GM04503 (cell line): ENCODE measurements at regions not wholly inside any gene's neighbourhood (a gene's known extent, or its start where the extent isn't known, plus 50 kb on each side); places are given as distances from the start of the nearest gene placed in this dataset.
"Not testable (repeated sequence)": the region's sequence is repeated elsewhere in the genome, so short reads cannot be mapped to it uniquely, and the experiment has no call there.

Experiments
- DNase-seq: peaks from one replicate; pipeline ENCODE4 v3.0.0-alpha.2; 2012; ENCODE audit warnings: low read depth

DNA sequence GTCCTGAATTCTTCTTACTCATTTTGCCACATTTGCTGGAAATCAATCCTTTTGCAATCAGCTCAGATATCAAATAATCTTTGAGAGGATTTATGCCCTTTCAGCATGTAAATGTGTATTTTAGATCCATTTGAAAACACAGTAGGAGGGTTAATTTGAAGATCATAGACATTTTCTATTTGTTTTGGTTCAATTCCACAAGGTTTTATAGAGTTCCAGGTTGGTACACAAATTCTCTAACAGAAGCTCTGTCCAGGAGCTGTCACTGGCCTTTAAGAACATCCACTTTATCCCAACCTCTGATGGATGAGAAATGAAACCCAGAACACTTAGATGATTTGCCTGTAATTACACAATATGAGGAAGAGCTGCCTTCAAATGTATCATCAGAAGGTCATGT is 157.3 kb upstream of the CHAC2 start:
- no peak for DNase-seq

DNA sequence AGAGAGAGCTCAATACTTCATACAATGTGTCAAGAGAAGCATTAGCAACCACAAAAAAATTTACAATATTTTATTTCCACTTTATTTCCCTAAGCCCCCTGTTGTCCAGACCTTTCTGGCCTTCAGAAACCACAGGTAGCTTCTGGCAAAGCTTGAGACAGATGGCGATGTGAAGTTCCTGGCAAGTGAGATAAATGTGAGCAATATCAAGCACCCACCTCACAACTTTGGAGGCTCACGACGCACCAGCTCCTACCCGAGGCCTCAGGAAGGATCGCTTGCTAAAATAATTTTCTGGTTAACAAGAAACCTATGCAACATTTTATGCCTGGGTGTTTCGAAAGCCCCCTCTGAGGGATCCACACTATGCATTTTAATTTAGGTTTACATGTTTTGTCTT is 158.1 kb upstream of the CHAC2 start:
- no peak for DNase-seq

DNA sequence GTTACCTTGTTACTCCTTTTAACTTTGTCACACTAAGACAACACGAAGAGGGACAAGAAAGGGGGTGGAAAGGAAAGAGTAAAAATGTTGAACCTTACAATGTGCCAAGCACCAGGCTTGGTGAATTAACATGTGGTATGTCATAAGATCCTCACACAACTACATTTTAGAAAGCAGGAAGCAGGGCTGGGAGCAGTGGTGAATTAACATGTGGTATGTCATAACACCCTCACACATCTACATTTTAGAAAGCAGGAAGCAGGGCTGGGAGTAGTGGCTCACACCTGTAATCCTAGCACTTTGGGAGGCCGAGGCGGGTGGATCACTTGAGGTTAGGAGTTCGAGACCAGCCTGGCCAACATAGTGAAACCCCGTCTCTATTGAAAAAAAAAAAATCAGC is 159.3 kb upstream of the CHAC2 start:
- no peak for DNase-seq

DNA sequence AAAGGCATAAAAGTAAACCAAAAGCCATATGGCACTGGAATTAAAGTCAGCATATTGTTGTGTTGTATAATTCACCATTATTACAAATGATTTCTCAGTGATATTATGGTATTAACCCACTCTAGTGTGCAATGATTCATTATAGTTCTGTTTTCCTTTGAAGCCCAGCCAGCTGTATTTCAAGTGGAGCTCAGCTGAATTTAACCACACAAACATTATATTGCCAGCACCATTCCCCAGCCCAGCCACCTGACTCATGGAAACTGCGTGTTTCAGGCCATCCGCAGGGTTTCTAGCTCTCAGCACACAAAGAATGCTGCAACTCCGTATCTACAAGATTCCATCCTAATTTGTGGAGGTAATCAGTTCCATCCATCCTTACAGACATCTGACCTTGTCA is 166.8 kb upstream of the CHAC2 start:
- no peak for DNase-seq

DNA sequence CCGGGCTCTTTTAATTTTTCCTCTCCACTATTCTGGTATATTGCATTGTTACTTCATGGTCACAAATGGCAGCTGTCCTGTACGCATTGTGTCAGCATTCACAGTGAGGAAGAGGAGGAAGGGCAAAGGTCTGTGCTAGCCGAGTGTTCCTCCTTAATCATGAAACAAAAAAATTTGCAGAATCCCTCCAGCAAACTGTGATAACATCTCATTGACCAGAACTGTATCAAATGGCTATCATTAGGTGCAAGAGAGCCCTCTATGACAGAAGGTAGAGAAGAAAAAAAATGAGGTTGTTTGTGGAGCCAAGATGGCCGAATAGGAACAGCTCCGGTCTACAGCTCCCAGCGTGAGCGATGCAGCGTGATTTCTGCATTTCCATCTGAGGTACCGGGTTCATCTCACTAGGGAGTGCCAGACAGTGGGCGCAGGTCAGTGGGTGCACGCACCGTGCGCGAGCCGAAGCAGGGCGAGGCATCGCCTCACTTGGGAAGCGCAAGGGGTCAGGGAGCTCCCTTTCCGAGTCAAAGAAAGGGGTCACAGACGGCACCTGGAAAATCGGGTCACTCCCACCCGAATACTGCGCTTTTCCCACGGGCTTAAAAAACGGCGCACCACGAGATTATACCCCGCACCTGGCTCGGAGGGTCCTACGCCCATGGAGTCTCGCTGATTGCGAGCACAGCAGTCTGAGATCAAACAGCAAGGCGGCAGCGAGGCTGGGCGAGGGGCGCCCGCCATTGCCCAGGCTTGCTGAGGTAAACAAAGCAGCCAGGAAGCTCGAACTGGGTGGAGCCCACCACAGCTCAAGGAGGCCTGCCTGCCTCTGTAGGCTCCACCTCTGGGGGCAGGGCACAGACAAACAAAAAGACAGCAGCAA is 180.6 kb upstream of the CHAC2 start:
- DNase-seq = not testable (repeated sequence)

DNA sequence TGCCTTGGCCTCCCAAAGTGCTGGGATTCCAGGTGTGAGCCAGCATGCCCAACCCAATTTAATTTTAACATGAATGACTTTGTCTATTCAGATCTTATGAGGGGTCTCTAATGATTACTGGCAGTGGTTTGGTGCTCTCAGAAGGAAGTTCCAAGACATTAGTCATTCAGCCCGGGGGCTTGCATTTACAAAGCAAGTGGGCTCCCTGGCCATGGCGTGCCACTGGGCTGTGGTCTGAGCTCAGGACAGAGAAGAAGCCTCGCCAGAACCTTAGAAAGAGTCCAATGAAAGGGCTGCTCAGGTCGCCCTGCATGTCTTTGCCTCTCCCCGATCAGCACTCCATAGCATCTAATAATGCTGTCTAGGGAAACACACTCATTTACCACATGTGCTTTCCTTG is 182.6 kb upstream of the CHAC2 start:
- no peak for DNase-seq

DNA sequence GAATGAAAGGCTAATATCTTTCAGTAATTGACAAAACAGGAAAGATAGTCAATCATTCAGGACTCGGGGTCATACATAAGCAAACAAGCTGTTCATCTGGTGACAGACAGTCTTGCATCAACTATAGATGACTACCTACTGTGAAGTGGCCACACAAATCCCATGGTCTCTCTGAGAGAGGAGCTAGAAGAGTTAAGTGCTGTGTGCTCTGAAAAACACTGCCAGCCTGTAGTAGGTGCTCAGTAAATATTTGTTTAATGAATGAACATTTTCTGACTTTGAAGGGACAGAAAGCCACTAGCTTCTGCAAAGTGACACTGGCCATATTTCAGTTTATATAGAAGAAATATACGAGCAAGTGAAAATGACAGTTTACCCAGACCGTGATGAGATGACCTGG is 184.0 kb upstream of the CHAC2 start:
- no peak for DNase-seq

DNA sequence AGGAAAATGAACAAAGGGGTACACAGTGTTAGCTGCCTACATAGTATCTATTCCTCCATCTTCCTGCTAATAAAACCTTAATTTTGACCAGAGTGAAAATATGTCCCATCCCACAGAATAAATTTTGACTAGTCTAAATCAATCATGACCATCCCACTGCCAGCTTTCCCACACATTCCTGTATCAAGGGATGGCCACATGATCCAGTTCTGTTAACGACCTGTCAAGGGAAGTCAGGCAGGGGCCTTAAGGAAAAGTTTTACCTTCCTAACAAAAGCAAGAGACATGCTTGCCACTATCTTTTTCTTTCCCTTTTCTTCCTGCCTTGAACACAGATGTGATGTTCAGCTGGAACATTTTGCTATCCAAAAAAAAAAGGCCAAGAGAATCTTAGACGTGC is 185.0 kb upstream of the CHAC2 start:
- DNase-seq = no peak

DNA sequence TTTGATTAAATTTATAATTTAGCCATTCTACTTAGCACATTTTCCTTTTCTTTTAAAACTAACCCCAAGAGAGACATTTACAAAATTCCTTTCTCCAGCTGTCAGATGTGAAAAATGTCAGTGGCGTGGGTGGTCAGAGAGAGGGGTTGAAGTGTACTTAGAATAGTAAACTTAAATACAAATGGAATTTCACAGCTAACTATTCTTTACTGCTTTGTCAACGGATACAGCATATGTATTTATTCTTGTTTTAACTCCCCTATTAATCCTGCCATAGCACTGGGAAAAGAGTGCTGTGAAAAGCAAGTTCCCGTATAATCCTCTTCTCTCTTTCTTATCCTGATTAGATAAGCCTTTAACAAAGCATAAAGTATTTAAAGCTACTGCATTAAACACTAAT is 191.4 kb upstream of the CHAC2 start:
- DNase-seq = no peak

DNA sequence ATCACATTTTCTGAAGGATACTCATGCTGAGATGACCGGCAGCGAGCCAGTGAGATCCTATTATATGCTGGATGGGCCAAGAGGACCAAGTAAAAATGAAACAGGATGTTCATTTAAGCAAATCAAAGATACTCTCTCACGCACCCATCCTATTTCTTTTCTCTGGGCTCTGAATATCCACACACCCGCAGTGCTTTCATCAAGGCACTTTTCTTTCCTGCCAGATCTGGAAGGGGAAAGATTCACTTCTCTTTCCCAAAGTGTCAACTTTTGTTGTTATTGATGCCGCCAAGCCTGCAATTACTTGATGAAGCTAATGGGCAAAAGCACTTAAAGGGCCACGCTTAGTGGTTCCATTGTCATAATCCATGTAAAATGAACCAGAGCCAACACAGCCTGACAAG is 191.9 kb upstream of the CHAC2 start:
- no peak for DNase-seq

DNA sequence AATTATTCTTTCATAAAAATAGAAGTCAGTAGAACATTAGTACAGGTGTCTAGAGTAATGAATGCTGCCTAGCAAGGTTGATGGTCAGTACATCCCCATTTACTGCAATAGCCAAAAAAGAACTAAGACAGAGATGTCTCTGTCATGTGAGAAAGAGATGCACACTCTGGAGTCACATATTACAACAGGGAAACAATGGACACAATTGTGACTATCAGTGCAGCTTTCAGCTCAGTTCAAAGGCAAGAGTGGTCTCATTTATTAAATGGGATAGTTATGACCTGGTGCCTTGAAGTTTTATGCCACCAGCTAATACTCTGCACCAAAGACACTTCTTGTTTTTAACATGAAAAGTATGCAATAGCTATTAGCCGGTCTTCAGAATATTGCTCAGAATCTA is 194.9 kb upstream of the CHAC2 start:
- no peak for DNase-seq

DNA sequence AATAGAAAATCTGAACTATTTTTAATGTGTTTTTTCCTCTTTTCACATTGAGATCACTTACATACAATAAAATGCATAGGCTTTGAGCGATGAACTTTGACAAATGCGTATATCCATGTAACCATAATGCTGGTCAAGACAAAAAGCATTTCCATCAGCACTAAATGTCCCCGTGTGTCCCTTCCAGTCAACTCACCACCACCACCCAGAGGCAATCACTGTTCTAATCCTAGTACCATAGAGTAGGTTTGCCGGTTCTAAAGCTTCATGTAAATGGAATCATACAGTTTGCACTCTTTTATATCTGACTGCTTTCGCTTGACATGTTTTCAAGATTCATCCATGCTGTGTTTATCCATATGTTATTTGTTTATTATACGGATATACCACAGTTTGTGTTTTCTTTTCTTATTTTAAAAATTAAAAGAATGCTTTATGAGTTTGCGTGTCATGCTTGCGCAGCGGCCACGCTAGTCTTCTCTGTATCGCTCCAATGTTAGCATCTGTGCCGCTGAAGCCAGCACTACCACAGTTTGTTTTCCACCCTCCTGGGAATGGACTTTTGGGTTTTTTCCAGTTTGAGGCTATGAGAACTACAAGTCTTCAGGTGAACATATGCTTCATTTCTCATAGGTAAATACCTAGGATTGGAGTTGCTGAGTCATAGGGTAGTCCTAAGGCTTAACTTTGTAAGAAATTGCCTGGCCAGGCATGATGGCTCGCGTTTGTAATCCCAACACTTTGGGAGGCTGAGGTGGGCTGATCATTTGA is 197.5 kb upstream of the CHAC2 start:
- DNase-seq = no peak

DNA sequence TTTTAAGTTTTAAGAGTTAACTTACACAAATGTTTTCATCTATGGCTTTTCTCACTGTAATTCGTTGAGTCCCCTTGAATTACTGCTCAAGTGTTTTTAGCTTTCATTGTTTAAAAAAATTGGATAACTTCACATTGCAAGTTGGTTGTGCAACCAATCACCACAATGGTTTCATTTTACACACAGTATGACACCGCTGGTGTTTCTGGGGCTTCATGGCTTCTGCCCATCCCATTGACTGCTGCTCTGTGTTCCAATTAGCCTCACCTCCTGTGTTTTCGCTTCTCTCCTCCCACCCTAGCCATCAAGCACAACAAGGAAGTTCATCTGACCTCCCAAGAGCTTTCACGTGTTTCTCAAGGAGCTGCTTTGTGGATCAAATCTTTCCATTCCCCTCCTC is 199.1 kb upstream of the CHAC2 start:
- DNase-seq = no peak

DNA sequence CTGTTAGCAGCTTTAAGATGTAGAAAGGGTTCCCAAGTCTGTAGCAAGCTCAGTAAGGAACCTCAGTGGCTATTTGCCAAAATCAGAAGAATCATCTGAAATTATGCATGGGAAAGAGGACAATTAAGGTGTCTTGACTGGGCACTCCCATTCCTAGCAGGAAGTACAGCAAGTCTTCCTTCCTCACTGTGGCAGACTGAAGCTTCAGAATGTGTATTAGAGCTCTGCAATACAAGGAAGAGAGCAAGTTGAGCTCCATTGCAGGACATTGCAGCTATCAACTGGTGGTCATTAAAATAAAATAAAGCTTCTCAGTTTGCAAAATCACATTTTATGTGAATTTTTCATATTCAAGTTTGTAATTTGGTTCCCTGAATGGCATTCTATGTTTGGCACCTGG is 200.5 kb upstream of the CHAC2 start:
- DNase-seq = no peak

DNA sequence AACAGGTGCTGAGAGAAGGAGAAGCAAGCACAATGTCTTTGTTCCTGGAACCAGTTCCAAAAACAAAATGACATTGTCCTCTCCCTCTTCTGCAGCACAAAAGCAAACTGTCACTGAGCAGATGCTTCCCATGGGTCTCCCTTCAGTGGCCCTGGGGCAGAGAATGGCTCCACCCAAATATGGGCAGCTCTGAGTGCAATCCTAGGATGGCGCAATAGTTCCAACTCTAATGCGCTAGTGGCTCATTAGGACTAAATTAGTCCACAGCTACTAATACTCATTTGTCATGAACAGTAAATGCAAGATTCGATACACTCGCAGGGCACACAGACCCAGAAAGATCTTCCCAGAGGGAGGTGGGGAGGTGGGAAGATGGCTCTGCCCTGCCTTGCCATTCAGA is 205.2 kb upstream of the CHAC2 start:
- no peak for DNase-seq

DNA sequence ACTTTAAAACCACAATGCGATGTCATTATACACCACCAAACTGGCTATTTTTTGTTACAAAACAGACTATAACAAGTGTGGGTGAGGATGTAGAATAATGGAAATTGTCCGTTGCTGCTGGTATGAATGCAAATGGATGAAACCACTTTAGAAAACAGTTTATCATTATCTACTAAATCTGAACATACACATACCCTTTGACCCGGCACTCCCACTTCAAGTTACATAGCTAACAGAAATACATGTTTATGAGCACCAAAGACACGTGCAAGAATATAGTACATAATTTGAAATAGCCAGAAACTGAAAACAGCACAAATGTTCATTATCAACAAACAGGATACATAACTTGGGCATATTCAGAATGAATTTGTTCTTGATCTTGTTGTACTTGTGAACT is 206.4 kb upstream of the CHAC2 start:
- DNase-seq = no peak

DNA sequence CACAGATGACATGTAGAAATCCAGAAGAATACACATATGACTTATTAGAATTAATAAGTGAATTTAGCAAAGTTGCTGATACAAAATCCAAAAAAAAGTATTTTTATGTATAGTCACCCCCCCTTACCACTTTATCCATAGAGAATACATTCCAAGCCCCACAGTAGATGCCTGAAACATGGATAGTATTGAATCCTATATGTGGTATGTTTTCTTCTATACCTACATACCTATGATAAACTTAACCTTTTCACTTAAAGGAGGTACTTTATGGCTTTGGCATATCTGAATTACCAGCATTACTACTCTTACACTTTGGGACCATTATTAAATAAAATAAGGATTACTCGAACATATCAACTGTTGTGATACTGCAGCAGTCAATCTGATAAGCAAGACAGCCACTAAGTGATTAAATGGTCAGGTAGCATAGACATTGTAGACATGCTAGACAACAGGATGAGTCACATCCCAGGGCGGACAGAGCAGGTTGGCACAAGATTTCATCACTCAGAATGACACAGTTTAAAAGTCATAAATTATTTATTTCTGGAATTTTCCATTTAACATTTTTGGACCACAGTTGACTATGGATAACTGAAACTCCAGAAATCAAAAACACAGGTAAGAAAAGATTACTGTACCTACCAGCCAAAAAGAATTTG is 208.2 kb upstream of the CHAC2 start:
- no peak for DNase-seq

DNA sequence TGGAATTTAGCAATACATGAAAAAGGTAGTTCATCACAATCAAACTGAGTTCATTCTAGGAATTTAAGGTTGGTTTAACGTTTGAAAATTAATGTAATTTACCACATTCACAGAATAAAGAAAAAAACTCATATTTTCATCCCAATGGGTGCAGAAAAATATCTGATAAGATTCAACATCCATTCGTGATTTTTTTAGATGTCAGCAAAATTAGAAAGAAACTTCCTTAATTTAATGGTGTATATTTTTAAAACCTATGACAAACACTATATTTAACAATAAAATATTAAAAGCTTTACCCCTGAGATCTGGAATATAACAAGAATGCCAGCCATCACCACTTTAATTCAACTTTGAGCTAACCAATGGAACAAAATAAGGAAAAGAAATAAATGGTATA is 208.7 kb upstream of the CHAC2 start:
- no peak for DNase-seq

DNA sequence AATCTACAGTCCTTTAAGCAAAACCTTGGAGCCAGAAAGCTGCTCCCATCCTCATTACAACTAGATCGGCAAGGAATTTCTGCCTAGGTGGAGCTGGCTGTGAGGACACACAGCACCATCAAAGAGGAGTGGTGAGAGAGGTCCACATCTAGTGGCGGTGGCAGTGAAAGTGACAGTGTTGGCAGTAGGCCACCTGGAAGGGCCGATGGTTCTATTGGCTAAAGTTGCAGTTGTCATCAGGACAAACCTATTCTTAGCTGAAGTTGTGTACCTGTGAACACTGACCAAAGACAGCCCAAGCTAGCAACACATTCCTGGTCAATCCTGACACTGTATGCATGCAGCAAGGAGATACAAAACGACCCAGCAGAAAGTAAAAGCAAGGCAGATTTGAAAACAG is 218.1 kb upstream of the CHAC2 start:
- no peak for DNase-seq

DNA sequence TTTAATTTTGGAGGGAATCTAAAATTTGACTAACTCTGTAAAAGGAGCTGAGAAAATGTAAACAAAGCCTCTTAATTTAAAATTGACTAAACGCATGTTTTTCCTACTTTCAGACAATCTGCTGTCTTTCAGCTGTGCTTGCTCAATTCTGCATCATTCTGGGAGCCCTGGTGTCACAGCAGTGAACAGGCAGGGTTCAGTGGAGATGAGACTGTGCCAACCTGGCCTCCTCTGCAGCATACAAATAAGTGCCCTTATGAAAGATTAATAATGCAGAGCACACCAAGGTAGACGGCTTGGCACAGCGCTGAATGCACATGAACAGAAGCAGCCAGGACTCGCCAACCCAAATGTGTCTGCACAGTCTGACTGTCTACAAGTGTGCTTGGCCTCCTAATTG is 222.0 kb upstream of the CHAC2 start:
- DNase-seq = no peak

DNA sequence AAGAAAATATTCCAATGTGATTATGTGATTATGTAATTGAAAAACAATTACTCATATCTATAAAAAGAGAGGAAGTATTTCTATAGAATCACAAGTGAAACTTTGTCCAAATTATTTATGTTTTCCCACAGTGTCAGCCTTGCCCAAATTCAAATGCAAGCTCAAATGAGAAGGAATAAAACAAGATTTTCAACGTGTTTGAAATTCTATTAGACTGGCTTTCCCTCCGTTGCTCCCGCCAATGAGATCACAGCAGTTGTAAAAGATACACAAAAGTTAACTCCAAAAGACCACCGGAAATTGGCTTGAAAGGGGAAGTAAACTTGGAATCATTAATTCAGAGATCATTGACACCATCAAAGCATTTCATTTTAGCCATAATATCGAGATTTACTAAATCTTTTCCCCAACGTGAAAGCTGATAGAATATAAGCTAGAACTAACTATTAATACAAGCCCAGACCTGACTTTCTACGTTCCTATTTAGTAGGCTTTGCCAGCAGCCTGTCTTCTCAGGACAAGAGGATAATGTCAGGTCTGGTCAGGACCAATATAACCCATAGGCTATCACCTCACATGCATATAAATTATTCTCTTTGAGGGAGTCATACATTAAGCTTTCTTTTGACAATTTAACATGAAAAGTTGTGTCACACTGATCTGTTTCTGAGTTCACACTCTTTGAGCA is 222.6 kb upstream of the CHAC2 start:
- DNase-seq = no peak

DNA sequence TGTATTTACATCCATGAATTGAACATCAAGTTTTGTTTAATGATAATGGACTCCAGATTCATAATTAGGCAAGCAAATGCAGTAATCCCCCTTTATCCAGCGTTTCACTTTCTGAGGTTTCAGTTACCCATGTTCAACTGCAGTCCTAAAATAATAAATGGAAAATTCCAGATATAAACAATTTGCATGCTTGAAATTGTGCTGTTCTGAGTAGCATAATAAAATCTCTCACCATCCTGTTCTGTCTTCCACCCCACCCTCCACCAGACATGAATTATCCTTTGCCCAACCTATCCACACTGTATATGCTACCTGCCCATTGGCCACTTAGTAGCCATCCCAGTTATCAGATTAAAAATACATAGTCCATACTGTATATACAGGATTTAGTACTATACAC is 224.5 kb upstream of the CHAC2 start:
- no peak for DNase-seq
